ENCODE measurements at regions not wholly inside any gene's neighbourhood (a gene's known extent, or its start where the extent isn't known, plus 50 kb on each side); places are given as distances from the start of the nearest gene placed in this dataset.

DNA sequence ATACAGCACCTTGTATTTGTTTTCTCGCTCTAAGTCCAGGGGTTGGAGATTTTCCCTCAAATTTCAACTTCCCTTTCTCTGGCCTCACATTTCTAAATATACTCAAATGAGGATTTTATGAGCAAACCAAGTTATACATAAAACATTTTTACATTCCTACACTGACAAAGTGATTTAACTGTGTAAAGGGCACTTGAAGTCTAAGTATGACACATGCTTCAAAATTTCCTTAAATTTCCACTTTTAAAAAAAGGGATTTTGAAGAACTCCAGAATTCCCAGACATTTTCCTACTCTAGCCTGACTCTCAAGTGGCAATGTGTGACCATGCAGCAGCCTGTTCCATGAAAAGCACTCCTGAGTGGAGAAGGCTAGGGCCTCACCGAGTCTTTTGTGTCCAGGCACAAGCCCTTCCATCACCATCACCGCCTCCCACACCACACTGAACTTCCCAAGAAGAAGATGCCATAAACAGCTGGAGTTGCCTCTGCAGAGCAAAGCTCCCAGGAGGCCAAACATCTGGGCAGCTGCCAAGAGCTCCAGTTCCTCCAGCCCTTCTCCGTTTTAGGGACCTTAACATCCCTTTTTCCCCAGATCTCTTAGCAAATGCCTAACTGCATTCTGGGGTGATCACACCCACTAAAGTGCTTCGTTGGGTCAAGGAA lies 68.9 kb downstream of the NCR2 start:
- no peak overlapping the region for H3K27ac Mint-ChIP-seq
- H3K27me3 ChIP-seq = peaks cover 100% of the 10 kb centered on the region
- peaks cover 25% of the 10 kb centered on the region for H3F3A ChIP-seq (ENCODE audit: low read depth)

DNA sequence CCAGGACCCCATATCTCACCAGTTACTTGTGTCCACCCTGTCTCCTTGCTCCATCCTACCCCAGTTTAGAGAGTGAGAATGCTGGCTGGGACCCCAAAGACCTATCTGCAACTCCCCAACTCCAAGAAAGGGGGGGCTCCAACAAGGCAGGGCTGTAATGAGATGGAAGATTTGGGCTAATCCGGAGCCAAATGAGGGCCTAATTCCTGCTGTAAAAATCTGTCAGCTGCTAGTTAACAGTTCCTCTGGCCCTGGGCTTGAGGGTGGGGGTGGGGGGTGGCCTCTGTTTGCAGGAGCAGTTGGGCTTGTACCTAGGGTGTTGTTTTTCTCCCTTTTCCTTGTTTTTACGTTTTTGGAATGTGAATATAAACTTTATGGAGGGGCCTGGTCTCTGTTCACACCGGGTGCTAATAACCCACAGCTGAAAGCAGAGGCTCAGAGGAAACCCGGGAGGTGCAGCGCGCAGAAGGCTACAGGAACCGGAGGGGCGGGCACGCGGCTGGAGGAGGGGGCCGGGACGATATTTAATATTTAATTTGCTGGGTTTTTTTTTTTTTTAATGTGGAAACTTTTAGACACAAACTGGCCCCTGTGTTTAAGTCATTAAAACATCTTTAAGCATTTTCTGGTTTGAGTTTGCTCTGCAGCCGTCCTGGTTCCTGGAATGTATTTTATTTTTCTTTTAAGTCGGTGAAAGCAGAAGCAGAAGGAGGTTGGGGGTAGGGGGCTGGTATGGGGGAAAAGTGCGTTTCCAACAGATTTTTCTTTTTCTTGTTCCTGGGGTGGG lies 70.7 kb downstream of the NCR2 start:
- H3K9me3 Mint-ChIP-seq = peaks cover 11% of the 10 kb centered on the region
- no peak overlapping the region for H3K4me3 Mint-ChIP-seq
- peaks cover 34% of the 10 kb centered on the region for H3K4me1 Mint-ChIP-seq
- DNase-seq (ENCODE audit: low spot score) = no peak
- Histone ChIP-seq H3K9me3 (ENCODE audit: low read depth) (no peaks in the 10 kb centered on the region), H3K79me2 (ENCODE audit: low read depth) (no peaks in the 10 kb centered on the region), H3F3A (ENCODE audit: low read depth) (peaks cover 36% of the 10 kb centered on the region), H3K36me3 (no peaks in the 10 kb centered on the region), H3K4me3 (peak overlapping the region; percentile 40), H2AFZ (replicated peaks) (no peak overlapping the region), H3K27me3 (peaks cover 100% of the 10 kb centered on the region), H3K27ac (no peak overlapping the region), H3K4me2 (peak overlapping the region; percentile 84), H3K9ac (no peak overlapping the region), H4K20me1 (ENCODE audit: low read depth) (peaks cover 34% of the 10 kb centered on the region), H3K4me1 (peaks cover 38% of the 10 kb centered on the region)
- no peaks in the 10 kb centered on the region for H3K36me3 Mint-ChIP-seq
- TF ChIP-seq, protein P1, sequence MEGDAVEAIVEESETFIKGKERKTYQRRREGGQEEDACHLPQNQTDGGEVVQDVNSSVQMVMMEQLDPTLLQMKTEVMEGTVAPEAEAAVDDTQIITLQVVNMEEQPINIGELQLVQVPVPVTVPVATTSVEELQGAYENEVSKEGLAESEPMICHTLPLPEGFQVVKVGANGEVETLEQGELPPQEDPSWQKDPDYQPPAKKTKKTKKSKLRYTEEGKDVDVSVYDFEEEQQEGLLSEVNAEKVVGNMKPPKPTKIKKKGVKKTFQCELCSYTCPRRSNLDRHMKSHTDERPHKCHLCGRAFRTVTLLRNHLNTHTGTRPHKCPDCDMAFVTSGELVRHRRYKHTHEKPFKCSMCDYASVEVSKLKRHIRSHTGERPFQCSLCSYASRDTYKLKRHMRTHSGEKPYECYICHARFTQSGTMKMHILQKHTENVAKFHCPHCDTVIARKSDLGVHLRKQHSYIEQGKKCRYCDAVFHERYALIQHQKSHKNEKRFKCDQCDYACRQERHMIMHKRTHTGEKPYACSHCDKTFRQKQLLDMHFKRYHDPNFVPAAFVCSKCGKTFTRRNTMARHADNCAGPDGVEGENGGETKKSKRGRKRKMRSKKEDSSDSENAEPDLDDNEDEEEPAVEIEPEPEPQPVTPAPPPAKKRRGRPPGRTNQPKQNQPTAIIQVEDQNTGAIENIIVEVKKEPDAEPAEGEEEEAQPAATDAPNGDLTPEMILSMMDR (IDR thresholded peaks at IDR 0.05) = no peak
- TF ChIP-seq EZH2 (IDR thresholded peaks at IDR 0.05) = no peak
- no peak for TF ChIP-seq EZH2phosphoT487 (IDR thresholded peaks at IDR 0.05)
- no peak overlapping the region for H3K27ac Mint-ChIP-seq
- peaks cover 54% of the 10 kb centered on the region for H3K27me3 Mint-ChIP-seq (ENCODE audit: insufficient read depth, low read depth)

More for the DNA sequence above, 68.9 kb downstream of the NCR2 start:
- Mint-ChIP-seq H3K36me3 (peaks cover 2% of the 10 kb centered on the region), H3K4me1 (peaks cover 26% of the 10 kb centered on the region), H3K9me3 (peaks cover 14% of the 10 kb centered on the region), H3K27me3 (ENCODE audit: insufficient read depth, low read depth) (peaks cover 46% of the 10 kb centered on the region), H3K4me3 (no peak overlapping the region)
- H3K9ac ChIP-seq = no peak overlapping the region
- no peak for DNase-seq (ENCODE audit: low spot score)
- TF ChIP-seq EZH2phosphoT487 (IDR thresholded peaks at IDR 0.05) = no peak
- no peak for TF ChIP-seq EZH2 (IDR thresholded peaks at IDR 0.05)
- H3K36me3 ChIP-seq = no peaks in the 10 kb centered on the region
- H4K20me1 ChIP-seq (ENCODE audit: low read depth) = peaks cover 20% of the 10 kb centered on the region
- H2AFZ ChIP-seq (replicated peaks) = no peak overlapping the region
- H3K4me2 ChIP-seq = no peak overlapping the region
- no peaks in the 10 kb centered on the region for H3K79me2 ChIP-seq (ENCODE audit: low read depth)
- no peak overlapping the region for H3K4me3 ChIP-seq
- H3K27ac ChIP-seq = no peak overlapping the region
- H3K9me3 ChIP-seq (ENCODE audit: low read depth) = no peaks in the 10 kb centered on the region
- peaks cover 34% of the 10 kb centered on the region for H3K4me1 ChIP-seq

DNA sequence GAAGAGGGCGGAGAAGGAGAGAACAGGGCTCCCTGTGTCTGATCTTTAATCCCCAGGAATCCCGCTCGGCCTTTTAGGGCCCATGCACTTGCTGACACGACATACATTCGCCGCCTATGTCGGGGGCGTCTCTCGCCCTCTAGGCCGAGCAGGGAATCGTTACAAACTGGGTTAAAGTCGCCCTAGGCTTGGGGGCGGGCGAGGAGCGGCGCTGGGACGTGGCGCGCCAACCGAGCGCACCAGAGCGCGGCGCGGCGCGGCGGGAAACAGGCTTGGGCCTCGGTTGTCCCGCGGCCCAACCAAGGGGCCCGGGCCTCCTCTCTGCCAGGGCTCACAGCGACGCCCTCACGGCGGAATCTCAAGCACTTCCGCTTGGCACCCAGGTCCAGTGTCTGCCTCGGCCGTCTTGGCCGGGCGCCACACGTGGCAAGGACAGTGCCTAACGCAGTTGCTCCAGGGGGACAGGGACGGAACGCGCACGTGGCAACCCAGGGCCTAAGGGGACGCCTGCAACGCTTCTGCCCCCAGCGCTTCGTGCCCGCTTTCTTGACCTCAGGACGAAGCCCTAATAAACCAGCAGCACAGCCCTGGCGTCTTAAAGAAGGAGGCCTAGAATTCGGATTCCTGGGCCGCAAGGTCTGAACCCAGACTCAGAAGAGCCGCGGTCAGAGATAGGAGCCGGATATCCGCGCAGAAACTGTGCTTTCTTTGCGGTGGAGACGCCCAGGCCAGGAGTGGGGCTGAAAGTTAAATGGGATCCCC lies 71.5 kb downstream of the NCR2 start:
- DNase-seq (ENCODE audit: low spot score) = peak; percentile 74
- H3K4me3 ChIP-seq = peak overlapping the region; percentile 40

More for the DNA sequence above, 71.5 kb downstream of the NCR2 start:
- H3K4me3 Mint-ChIP-seq = no peak overlapping the region
- H3K9me3 Mint-ChIP-seq = peaks cover 8% of the 10 kb centered on the region
- no peak overlapping the region for H3K27ac Mint-ChIP-seq
- Histone ChIP-seq H3K9ac (no peak overlapping the region), H3F3A (ENCODE audit: low read depth) (peaks cover 36% of the 10 kb centered on the region), H3K79me2 (ENCODE audit: low read depth) (no peaks in the 10 kb centered on the region), H3K9me3 (ENCODE audit: low read depth) (no peaks in the 10 kb centered on the region), H3K27me3 (peaks cover 100% of the 10 kb centered on the region), H4K20me1 (ENCODE audit: low read depth) (peaks cover 34% of the 10 kb centered on the region), H2AFZ (replicated peaks) (peak overlapping the region; percentile 78), H3K4me1 (peaks cover 38% of the 10 kb centered on the region), H3K4me2 (peak overlapping the region; percentile 84), H3K27ac (no peak overlapping the region), H3K36me3 (no peaks in the 10 kb centered on the region)
- peaks cover 56% of the 10 kb centered on the region for H3K27me3 Mint-ChIP-seq (ENCODE audit: insufficient read depth, low read depth)
- H3K4me1 Mint-ChIP-seq = peaks cover 34% of the 10 kb centered on the region
- H3K36me3 Mint-ChIP-seq = no peaks in the 10 kb centered on the region
- peak; percentile 87 for TF ChIP-seq EZH2phosphoT487 (IDR thresholded peaks at IDR 0.05)
- TF ChIP-seq, protein P1 (IDR thresholded peaks at IDR 0.05) = no peak
- peak; percentile 95 for TF ChIP-seq EZH2 (IDR thresholded peaks at IDR 0.05)
